ENCODE measurements at regions not wholly inside any gene's neighbourhood (a gene's known extent, or its start where the extent isn't known, plus 50 kb on each side); places are given as distances from the start of the nearest gene placed in this dataset.
"Not testable (repeated sequence)": the region's sequence is repeated elsewhere in the genome, so short reads cannot be mapped to it uniquely, and the experiment has no call there.

- no peak for DNase-seq
These were observed 130.0 kb upstream of the ZNF648 start for GRCh38 chr1:182191381-182192115.

DNA sequence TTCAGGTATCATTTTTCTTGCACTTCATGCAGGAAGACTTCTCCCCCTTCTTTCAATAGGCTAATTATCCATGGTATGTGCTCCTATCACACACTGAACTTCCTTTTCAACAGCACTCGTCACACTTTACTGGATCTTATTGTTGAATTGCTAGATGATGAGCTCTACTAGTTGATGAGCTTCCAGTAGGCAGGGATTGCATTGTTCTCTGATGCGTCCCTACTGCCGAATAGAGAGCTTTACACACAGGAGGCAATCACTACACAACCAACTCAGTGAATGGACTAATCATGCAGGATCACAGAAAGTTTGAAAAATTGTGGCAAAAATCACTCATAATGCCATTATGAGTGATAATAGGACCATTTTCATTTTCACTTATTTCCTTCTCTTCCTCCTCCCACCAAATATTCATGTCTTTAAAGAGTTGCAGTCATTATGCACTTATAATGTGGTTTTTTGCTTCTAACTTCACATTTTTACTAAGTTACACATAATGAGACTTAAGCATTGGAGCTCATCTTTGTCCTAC, 128.1 kb upstream of the ZNF648 start:
- no peak for DNase-seq

GRCh38 chr1:182186757-182187146, 125.2 kb upstream of the ZNF648 start:
- DNase-seq = no peak

- no peak for DNase-seq
These were observed 124.6 kb upstream of the ZNF648 start for GRCh38 chr1:182185842-182186756.

GRCh38 chr1:182185136-182185535, 123.6 kb upstream of the ZNF648 start:
- no peak for DNase-seq

DNA sequence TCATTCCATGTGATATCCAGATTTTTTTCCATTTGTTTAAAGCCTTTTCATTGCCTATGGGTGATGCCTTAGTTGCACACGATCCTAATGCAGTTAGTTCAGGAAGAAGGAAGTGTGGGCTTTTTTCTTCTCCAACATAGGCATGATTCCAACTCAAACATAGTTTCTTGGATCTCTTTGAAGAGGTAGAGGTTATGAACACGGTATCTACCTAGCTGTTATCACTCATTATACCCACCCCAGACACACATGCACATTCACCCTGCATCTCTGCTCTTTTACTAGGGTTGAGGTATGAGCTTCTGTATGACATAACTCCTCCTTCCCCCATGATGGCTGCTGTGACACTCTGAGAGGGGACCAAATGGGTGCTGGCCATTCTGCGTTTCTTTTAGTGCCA, 122.1 kb upstream of the ZNF648 start:
- no peak for DNase-seq

GRCh38 chr1:182182311-182182710, 120.8 kb upstream of the ZNF648 start:
- no peak for DNase-seq

DNA sequence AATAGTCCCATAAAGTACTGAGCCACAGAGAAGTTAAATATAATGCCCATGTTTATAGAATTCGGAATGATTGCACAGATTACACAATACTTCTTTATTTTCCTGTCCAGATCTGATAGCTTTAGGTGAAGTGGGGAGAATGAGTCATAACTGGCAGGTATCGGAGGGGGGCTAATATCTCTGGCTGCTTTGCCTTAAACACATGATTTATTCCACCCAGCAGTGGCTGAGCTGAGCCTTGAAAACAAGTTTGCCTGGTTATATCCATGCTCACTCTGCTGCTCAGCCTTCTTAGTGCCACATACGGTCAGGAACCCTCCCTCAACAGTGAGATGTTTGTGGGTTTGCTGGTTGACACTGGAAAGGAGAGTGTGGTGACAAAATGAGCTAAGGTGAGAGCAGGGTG, 119.7 kb upstream of the ZNF648 start:
- no peak for DNase-seq

- DNase-seq = no peak
These were observed 113.9 kb upstream of the ZNF648 start for GRCh38 chr1:182175361-182175931.

DNA sequence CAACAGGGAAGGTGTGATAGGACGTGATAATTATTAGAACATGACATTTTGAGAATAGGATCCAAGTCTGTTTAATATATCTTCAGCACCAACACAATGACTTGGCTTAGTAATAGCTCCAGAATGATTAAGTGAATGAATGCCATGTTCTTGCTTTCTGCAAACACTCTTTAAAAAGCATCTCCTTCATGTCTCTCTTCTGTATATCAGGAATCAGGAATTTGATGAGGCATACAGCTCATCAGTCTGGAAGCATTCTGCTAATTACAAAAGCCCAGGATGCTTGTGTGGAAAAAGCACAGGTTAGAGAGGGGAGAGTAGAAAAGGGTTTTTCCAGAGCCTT, 113.0 kb upstream of the ZNF648 start:
- DNase-seq = no peak

DNA sequence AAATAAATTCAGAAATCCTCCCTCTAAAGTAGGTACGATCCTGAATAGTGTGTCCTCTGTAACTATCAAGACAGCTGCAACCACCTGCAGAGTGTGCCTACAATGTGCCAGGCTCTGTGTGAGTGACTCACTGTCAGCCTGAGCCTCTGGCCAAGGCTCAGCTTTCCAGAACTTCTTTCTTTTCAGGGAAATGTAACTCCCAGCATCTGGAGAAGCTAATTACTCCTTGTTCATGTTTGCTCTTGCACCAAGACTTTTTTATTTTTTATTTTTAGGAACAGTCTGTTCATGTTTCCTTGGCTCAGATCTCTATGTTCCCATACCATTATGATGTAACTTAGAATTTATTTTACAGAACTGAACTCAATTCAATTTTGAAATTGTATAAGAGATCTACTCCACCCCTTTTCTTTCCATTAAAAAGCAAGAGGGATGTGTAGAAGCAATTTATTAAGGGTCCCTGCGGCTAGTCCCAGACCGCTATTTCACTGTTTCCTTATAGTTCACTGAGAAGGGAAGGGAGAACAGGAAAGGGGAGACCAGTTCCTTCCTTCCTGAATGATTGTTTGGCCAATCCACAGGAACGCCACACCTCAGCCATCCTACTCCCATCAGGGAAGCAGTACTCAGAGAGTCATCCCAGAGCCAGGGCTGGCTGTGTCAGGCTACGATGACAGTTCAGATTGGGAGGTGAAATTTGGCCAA, 112.4 kb upstream of the ZNF648 start:
- DNase-seq = no peak

- no peak for DNase-seq
These were observed 111.2 kb upstream of the ZNF648 start for GRCh38 chr1:182172699-182173098.

DNA sequence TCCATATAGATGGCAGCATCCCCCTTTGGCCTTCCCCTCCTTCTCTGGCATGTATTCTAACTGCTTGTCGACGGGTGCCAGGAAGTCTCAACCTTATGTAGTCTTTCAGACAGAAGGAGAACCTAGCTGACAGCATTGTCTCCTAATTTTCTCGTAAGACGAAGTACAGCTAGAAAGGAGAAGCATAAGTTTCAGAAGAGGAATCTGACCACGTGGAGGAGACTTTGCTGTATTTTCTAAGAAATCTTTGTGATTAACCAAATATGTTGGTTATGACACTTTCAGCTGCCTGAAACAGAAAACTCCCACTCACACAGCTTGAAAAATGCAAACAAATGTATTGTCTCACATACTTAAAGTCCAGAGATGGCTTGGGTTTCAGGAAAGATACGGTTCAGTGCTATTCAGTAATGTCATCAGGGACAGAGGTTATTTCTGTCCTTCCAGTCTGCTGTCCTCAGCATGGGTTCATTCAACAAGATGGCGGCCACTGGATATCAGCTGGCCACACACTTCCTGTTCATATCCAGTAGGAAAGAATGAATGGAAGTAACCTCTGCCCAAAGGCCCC, 109.5 kb upstream of the ZNF648 start:
- no peak for DNase-seq

- DNase-seq = no peak
These were observed 107.7 kb upstream of the ZNF648 start for GRCh38 chr1:182169203-182169602.

DNA sequence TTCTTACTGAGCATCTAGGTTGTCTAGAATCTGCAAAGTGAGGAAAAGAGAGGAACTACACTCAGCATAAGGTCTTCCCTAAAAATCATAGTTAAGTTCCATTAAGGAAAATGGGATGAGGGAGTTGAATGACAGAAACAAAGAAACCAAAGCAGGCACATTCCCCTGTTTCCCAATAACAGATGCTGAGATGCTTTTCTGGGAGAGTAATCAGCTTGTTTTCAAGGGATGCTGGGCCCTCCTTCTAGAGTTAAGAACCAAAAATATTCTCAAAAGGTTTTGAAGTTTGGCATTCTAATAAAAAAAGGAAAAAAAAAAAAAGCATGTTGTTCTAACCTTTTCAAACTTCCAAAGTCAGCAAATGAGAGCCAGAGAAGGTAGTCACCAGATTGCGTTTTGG, 105.2 kb upstream of the ZNF648 start:
- DNase-seq = no peak

- DNase-seq = no peak
These were observed 104.8 kb upstream of the ZNF648 start for GRCh38 chr1:182166321-182166720.

DNA sequence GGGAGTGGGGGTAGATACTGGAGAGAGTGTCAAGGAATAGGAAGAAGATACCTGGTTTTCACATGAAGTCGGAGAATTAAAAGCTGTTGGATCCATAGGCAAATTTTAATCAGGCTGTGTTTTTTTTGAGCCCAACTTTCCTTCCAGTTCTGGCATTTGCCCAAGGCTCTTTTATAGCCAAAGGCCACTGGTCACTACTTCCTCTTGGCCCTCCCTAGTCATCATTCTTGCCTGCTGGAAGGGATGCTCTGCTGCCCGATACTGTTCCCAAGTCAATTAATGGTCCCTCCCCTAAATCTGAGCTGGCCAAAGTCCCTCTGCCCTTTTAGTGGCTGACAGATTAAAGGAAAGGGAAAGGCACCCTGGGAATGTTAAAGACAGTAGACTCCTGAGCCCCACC, 102.8 kb upstream of the ZNF648 start:
- DNase-seq = no peak

- no peak for DNase-seq
These were observed 102.3 kb upstream of the ZNF648 start for GRCh38 chr1:182163821-182164223.

DNA sequence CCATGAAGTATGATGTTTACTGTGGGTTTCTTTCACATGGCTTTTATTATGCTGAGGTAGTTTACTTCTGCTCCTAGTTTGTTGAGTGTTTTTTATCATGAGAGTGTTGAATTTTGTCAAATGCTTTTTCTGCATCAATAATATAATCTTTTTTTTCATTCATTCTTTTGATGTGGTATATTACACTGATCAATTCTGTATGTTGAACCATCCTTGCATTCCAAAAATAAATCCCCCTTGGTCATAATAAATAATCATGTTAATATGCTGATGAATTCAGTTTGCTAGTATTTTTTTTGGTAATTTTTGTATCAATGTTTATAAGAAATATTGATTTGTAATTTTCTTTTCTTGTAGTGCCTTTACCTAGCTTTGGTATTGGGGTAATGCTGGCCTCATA, 97.9 kb upstream of the ZNF648 start:
- DNase-seq = no peak

- DNase-seq = no peak
These were observed 95.7 kb upstream of the ZNF648 start for GRCh38 chr1:182157187-182157586.

GRCh38 chr1:182154425-182154824, 92.9 kb upstream of the ZNF648 start:
- DNase-seq = not testable (repeated sequence)

DNA sequence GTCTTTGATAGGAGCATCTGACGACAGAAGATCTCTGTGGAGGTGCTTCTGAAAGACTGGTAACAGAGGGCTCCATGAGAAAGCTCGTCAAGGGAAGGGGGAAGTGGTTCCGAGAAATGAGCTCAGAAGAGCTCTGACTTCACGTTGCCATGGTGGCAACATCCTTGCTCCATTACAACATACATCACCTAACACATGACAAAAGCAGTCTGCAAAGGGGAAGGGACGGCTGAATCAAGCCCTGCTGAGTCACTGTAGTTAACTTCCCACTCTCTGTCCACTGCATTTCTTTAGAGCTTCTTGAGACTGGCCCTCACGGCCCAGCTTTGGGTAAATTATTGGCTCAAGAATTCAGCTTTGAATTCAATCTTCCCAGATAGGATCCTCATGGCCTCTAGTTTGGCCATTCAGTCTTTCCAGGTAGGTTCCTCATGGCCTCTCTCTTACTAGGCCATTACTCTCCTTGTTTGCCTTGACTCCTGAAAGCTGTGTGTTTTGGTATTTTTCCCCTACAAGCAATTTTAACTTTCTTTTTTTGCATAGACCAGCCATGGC, 88.0 kb upstream of the ZNF648 start:
- DNase-seq = no peak
